ENCODE measurements at regions not wholly inside any gene's neighbourhood (a gene's known extent, or its start where the extent isn't known, plus 50 kb on each side); places are given as distances from the start of the nearest gene placed in this dataset.
"Not testable (repeated sequence)": the region's sequence is repeated elsewhere in the genome, so short reads cannot be mapped to it uniquely, and the experiment has no call there.

DNA sequence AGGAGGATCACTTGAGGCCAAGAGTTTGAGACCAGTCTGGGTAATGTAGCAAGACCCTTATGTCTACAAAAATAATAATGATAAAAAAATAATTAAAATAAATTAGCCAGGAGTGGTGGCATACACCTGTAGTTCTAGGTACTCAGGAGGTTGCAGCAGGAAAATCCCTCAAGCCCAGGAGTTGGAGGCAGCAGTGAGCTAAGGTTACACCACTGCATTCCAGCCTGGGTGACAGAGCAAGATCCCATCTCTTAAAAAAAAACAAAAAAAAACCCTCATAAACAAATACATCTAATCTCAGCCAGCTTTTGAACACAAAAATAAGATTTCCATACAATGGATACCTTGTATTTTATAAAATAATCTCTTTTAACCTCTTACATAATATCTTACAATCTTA lies 363.3 kb upstream of the KLF4 start:
- in situ Hi-C loops (cut with HindIII; ENCODE audit: low sequenced_read_pairs), result no loop called here

DNA sequence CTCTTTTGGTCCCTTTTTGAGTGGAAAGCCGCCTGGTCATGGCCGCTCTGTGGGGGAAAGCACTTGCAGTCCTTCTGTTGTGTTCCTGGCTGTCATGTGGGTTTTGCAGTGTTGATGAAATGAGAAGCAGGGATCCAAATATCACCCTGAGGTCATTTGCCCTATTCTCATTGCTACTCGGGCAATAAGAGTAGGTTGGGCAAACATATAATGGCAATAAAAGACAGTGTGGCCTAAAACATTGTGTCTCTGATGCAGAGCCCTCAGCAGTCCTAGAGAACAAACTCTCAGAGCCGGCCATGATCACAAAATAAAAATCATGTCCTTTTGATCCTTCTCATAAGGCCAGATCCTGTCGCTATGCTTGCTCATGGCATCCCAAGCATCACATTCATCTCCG lies 361.1 kb upstream of the KLF4 start:
- in situ Hi-C loops (cut with HindIII; ENCODE audit: low sequenced_read_pairs), result no loop called here

DNA sequence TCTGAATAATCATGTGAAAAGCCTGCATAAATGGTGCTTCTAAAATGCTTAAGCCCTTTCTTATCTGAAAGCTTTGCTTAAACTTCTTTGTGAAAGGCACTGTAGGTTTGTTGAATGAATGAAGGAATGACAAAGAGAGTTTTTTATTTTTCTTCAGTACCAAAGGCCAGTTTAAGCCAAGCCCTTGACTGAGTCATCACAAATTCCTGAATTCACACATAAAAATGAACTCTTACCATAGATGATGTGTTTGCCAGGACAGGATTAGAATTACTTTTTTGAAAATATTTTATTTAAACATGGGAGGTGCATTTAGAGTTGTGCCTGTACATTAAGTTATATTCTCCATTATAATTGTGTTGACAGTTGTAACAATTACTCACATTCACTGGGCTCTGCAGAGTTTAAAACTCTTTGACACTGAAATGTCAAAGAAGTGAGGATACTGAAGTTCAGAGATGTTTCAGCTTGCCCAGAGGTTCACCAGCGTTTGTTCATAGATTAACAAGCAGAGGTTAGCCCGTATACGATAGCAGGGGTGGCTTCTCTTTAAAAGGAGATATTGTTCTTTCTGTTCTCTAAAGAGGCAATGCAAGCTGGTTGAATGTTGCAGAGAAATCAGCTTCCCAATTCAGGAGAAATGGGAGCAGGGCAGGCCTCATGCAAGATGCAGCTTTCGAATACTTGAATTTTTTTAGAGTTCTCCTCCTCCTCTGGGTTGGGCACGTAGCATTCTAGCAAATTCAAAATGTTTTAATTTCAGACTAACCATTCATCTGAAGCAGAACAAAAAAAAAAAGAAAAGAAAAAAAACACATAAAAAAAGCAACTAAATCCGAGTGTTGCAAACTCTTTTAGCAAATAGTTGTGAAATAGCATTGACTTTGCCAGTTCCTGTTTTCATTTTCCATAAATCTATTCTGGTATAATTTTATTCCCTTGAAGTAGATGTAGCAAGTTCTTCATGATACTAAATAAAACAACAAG lies 358.7 kb upstream of the KLF4 start:
- in situ Hi-C loops (cut with HindIII; ENCODE audit: low sequenced_read_pairs), result no loop called here

DNA sequence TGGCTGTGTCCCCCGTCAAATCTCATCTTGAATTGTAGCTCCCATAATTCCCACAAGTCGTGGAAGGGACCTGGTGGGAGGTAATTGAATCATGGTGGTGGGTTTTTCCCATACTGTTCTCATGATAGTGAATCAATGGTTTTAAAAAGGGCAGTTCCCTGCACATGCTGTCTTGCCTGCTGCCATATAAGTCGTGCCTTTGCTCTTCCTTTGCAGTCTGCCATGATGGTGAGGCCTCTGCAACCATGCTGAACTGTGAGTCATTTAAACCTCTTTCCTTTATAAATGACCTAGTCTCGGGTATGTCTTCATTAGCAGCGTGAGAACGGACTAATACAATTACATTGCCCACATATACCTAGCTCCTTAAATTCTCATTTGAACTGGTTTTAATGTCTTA lies 353.0 kb upstream of the KLF4 start:
- in situ Hi-C loops (cut with HindIII; ENCODE audit: low sequenced_read_pairs), result no loop called here

DNA sequence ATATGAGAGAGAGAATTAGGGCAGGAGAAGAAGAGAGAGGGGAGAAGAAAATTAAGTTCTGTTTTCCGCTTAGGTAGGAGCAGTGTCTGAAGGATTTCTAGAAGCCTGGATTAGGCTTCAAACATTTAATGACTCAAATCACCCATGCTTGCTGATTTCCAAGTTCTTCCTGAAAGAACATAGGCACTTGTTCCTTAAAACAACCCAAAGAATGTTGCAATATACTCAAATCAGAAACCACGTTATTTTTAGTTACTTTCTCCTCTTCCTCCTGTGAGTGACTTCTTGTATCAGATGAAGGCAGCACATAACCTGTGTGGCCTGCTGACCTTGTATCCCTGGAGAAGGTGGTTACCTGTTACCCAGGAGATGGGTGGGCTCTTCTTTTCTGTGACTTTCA lies 351.5 kb upstream of the KLF4 start:
- in situ Hi-C loops (cut with HindIII; ENCODE audit: low sequenced_read_pairs), result no loop called here

DNA sequence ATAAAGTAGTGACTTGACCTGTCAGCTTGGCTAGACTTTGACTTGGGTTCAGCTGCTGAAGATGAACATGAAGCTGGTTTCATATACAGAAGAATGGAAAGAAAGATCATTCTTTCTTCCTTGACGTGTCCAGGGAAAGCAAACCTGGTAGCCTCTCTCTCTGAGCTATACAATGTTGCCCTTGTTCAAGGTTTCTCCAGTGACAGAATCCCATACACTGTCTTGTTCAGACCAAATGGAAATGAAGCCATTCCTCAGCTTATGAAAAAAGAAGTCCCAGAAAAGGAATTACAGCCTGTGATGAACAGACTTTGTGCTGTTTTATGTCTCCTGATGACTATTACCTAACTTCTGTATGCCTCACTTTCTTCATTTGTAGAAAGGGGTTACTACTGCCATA lies 349.8 kb upstream of the KLF4 start:
- in situ Hi-C loops (cut with HindIII; ENCODE audit: low sequenced_read_pairs), result no loop called here

DNA sequence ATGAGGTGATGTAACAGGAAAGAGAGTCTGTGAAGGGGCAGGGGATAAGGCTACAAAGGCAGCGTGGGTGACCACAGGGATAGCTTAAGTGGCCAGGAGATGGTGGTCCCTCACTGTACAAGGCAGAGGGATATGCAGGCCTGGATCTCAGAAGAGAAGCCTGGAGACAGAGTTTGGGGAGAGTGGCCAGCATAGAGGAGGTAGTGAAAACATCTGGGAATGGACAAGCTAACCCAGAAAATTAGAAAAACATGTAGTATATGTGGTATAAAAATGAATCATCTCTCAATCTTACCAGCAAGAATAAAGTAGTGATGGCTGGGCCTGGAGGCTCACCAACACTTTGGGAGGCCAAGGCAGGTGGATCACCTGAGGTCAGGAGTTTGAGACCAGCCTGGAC lies 349.2 kb upstream of the KLF4 start:
- in situ Hi-C loops (cut with HindIII; ENCODE audit: low sequenced_read_pairs), result no loop called here

DNA sequence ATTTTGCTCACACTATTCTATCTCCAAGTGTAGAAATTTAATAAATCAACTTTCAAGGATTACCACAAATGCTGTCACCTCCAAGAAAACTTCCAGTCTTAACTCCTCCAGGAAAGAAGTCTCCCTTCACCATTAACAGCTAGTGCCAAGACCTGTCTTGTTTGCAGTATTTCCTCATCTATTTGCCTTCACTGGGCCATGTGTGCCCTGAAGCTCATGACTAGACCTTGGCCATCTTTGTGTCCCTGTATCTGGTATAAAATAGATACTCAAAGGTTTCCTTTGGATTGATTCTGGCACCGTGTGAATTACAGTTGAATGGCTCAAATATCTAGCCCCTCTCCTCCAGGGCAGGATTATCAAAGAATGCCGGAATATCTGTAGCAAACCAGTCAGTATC lies 346.7 kb upstream of the KLF4 start:
- in situ Hi-C loops (cut with HindIII; ENCODE audit: low sequenced_read_pairs), result no loop called here

DNA sequence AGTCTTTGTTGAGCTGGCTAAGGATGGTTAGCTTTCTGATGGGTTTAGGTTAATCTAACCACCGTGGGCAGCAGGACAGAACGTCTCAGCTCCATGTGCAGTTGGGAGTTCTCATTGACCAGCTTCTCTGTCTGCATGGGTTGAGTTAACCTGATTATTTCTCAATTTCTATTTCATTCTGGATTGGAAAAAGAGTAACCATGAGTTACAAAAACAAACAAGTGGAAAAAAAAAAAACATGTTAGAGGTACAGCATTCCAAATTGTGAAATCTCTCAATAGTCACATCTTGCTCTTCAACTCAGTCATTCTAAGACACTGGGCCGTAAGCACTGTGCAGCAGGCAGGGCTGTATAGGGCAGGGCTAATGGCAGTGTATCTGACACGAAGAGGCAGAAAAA lies 343.7 kb upstream of the KLF4 start:
- in situ Hi-C loops (cut with HindIII; ENCODE audit: low sequenced_read_pairs), result no loop called here

DNA sequence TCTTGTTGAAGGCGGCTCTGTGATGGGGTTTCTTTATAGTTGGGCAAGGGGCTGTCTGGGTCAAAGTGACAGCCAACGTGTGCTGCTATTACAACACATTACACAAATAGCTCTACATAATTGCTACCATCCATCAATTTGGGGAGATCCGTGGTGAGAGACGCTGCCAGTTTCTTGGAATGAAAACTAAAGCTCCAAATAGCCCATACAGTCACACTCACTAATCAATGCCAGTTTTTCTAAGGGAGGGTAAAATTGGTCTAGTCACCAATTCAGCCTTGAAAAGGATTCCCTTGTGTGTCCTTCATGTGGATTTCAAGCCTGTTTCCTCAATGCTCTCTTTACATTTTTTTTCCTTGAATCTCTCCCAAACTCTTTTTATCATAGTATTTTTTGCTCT lies 343.3 kb upstream of the KLF4 start:
- in situ Hi-C loops (cut with HindIII; ENCODE audit: low sequenced_read_pairs), result no loop called here

DNA sequence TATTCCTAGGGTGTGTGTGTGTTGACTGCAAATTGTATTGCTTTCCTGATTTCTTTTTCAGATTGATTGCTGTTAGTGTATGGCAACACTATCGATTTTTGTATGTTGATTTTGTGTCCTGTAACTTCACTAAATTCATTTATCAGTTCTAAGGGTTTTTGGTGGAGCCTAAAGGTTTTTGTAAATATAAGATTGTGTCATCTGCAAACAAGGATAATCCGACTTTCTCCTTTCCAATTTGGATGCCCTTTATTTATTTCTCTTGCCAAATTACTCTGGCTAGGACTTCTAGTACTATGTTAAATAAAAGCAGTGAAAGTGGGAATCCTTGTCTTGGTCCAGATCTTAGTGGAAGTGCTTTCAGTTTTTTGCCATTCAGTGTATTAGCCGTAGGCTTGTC lies 340.9 kb upstream of the KLF4 start:
- in situ Hi-C loops (cut with HindIII; ENCODE audit: low sequenced_read_pairs), result no loop called here

DNA sequence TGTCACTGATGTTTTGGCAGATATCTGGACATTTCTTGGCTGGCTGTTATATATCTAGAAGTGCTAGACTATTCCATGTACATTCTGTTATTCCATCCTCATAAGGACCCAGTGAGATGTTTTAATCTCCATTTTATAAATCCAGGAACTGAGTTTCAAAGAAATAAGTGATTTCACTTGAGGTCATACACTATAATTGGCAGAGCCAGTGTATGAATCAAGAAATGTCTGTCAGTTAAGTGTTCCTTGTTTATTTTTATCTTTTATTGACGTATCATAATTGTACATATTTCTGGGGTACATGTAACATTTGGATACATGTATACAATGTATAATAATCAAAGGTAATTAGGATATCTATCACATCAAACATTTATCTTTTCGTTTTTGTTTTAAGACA lies 338.3 kb upstream of the KLF4 start:
- in situ Hi-C loops (cut with HindIII; ENCODE audit: low sequenced_read_pairs), result no loop called here

DNA sequence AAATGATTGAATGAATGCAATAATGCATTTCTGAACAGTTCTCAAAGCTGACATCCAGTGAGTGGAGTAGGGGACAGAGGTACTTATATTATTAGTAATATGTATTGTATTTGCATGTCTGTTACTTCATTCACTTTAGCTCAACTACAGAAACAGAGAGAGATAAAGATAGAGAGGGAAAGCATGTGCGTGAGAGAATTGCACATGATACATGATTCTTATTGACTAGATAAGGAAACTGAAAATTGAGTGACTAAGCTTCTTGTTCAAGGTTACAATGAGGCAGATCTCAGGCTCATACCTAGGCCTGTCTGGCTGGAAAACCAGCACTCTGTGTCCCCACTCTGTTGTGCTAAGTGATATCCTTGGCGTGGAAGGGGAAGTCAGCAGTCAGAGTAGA lies 337.7 kb upstream of the KLF4 start:
- in situ Hi-C loops (cut with HindIII; ENCODE audit: low sequenced_read_pairs), result no loop called here

DNA sequence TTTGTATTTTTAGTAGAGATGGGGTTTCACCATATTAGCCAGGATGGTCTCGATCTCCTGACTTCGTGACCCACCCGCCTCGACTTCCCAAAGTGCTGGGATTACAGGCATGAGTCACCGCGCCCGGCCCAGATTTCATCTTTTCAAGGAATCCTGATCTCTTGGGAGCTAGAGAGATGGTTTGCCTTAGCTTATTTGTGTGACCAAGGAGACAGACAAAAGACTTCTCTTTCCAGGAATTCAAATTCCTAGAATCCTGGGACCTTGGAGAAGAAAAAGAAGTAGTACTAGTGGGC lies 337.1 kb upstream of the KLF4 start:
- in situ Hi-C loops (cut with HindIII; ENCODE audit: low sequenced_read_pairs), result not testable (repeated sequence)

DNA sequence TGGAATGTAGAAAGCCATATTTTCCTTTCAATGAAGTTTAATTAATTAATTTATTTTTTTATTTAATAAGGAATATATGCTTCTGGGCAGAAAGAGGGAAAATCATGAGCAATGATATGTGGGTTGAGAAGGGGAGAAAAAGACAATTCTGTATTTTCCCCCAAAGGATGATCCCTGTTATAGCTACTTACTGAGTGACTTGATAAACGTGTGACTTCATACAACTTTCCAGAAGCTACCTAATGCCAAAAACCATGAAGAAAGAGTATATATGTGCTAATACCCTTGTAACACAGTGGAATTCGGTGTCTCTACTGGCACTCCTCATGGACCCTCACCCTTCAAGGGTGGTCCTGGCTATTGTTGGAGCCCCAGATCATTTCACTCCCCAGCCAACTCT lies 335.0 kb upstream of the KLF4 start:
- in situ Hi-C loops (cut with HindIII; ENCODE audit: low sequenced_read_pairs), result no loop called here

DNA sequence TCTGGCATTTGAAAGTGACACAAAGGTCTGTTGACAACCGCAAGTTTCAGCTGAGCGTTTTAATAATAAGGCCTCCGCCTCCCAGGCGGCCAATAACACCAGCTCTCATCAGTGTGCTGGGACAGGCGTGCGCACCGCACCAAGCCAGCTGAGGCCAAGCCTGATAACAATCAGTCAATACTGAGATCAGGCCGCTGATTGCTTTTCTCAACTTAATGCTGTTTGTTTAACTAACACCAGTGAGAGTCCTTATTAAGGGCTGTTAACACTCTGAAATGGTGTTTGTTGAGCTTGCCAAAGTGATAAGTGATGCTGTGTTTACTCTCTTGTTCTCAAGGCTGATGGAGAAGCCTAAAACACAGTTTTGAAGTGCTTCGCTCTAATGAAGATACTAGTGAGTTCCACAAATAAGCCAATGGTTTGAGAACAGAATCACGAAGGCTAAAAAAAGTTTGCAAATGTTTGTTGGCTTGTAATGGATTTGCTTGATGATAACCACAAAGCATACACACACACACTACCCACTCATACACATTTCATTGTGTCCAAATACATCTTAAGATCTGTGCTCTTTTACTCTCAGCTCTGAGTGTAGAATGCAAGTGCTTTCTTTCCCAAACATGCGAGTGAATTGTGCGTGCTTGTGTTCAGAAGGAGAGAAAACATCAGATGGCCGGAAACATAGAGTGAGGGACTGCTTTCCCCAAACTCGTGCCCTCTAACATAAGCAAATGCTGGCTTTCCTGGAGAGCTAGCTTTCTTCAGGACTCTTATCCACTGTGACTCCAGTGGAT lies 330.4 kb upstream of the KLF4 start:
- in situ Hi-C loops (cut with HindIII; ENCODE audit: low sequenced_read_pairs), result no loop called here

DNA sequence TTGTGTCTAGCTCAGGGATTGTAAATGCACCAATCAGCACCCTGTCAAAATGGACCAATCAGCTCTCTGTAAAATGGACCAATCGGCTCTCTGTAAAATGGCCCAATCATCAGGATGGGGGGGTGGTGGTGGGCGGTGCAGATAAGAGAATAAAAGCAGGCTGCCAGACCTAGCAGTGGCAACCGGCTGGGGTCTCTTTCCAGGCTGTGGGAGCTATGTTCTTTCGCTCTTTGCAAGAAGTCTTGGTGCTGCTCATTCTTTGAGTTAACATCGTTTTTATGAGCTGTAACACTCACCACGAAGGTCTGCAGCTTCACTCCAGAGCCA lies 328.9 kb upstream of the KLF4 start:
- in situ Hi-C loops (cut with HindIII; ENCODE audit: low sequenced_read_pairs), result not testable (repeated sequence)

DNA sequence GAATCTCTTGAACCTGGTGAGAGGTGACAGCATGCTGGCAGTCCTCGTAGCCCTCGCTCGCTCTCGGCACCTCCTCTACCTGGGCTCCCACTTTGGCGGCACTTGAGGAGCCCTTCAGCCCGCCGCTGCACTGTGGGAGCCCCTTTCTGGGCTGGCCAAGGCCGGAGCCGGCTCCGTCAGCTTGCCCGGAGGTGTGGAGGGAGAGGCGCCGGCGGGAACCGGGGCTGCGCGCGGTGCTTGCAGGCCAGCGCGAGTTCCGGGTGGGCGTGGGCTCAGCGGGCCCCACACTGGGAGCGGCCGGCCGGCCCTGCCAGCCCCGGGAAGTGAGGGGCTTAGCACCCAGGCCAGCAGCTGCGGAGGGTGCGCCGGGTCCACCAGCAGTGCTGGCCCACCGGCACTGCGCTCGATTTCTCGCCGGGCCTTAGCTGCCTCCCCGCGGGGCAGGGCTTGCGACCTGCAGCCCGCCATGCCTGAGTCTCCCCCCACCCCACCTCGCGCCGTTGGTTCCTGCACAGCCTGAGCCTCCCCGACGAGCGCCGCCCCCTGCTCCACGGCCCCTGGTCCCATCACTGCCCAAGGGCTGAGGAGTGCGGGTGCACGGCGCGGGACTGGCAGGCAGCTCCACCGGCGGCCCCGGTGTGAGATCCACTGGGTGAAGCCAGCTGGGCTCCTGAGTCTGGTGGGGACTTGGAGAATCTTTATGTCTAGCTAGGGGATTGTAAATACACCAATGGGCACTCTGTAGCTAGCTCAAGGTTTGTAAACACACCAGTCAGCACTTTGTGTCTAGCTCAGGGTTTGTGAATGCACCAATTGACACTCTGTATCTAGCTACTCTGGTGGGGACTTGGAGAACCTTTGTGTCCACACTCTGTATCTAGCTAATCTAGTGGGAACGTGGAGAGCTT lies 328.3 kb upstream of the KLF4 start:
- in situ Hi-C loops (cut with HindIII; ENCODE audit: low sequenced_read_pairs), result not testable (repeated sequence)

DNA sequence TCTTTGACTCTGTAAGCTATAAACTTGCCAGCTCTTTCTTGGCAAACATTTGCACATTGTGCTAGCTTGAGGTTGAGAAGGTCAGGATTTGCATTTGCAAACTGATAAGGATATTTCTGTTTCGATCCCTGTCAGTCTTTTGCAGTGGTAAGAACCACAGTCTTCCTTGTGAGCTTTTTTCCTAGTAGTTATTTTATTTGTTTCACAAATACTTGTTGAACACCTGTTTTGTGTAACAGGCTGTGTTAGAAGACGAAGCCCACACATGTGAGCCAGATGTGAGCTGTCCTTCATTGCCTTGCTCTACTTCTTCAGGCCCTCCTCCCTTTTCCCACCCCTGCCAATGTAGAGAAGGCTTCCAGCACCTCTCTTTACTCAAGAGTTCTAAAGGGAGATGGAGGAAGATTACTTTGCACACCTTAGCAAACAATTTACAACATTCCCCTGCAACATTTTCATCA lies 327.0 kb upstream of the KLF4 start:
- in situ Hi-C loops (cut with HindIII; ENCODE audit: low sequenced_read_pairs), result no loop called here

DNA sequence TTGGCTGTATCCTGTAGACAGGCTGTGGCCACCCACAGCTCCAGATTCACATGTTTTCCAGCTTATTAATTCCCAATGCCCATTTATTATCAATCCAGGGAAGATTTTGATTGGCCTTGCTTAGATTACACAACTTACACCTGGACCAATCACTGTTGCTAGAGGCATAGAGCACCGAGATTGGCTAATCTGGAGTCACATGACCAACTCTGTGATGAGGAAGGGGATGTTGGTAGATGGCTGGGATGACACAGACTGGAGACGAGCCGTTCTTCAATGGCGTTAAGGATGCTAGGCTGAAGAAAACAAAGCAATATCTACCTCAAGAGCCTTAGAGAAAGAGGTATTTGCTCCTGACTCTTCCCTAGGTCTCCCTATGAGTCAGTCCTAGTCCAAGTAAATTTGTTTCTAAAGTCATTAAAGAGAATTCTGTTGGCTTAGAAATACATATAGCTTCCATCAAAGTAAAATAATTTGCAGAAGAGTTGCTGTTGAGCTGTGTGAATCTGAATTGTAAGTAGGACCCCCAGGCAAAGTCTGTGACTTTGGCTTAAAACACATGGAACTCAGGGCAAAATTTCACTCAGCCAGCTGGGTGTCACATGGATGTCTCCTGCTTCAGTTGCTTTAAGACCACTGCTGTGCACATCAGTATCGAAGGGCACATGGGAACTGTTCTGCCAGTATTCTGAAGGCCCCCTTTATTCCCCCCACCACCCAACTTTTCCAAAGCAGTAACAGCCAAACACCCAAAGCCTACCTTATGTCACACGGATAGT lies 326.4 kb upstream of the KLF4 start:
- in situ Hi-C loops (cut with HindIII; ENCODE audit: low sequenced_read_pairs), result no loop called here

DNA sequence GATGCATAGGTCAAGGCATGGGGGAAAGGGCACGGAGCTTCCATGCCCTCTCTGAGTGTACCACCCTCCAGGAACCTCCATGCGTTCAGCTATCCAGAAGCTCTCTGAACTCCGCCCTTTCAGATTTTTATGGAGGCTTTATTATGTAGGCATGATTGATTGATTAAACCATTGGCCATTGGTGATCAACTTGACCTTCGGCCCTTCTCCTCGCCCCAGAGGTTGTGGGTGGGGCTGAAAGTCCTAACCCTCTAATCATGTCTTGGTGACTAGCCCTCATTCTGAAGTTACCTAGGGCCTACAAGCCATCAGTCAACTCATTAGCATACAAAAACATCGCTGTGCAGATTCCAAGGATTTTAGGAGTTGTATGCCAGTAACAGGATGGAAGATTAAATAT lies 323.7 kb upstream of the KLF4 start:
- in situ Hi-C loops (cut with HindIII; ENCODE audit: low sequenced_read_pairs), result no loop called here

Measured in endothelial cell of hepatic sinusoid (primary cell).